ENCODE measurements at regions not wholly inside any gene's neighbourhood (a gene's known extent, or its start where the extent isn't known, plus 50 kb on each side); places are given as distances from the start of the nearest gene placed in this dataset.

GRCh38 chr7:153939654-153940053 is 112.5 kb upstream of the DPP6 start:
- no TSS peak for BruUV-seq (replicated peaks)
- no peak for DNase-seq (ENCODE audit: low spot score)

DNA sequence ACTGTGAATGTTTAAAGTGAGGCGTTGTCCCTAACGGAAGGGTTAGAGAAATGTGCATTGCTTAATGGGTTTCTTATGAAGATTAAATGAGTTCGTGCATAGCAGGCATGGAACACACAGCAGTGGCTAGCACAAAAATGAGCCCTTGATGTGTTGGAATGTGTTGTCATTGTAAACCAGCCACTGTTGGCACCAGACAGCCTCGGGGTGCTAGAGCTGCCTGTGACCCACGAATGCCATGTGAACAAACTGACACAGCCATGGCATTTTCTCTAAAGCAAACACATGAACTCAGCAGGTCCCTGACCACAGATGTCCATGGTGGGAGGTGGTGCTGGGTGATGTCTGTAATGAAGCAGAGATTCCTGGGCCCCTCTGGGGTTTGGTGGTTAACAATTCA is 111.1 kb upstream of the DPP6 start:
- intact Hi-C loops (cut with micrococcal nuclease; ENCODE audit: unreplicated experiment): no loop called here
- BruUV-seq (replicated peaks): no TSS peak
- Histone ChIP-seq H3K27ac (ENCODE audit: low read depth, low read length, poor library complexity, severe bottlenecking) (no peak overlapping the region), H3K4me3 (ENCODE audit: low read depth, low read length, poor library complexity, severe bottlenecking) (no peak overlapping the region), H3K9me3 (ENCODE audit: low read depth, low read length, poor library complexity, severe bottlenecking) (no peaks in the 10 kb centered on the region), H3K27me3 (replicated peaks; ENCODE audit: insufficient read depth, low read depth, low read length, poor library complexity) (peaks cover 5% of the 10 kb centered on the region), H3K36me3 (ENCODE audit: insufficient read depth, low read length, poor library complexity, severe bottlenecking) (no peaks in the 10 kb centered on the region), H3K4me1 (ENCODE audit: insufficient read depth, low read length, poor library complexity, severe bottlenecking) (no peaks in the 10 kb centered on the region)
- POLR2A ChIA-PET (ENCODE audit: low non-redundant PET): no interaction called here
- DNase-seq (ENCODE audit: low spot score): no peak
- CTCF ChIA-PET: no interaction called here
- TF ChIP-seq CTCF (conservative IDR thresholded peaks at IDR 0.05; ENCODE audit: low read depth, low read length): no peak
- TF ChIP-seq EZH2 (IDR thresholded peaks at IDR 0.05; ENCODE audit: borderline replicate concordance, low read depth, low read length, poor library complexity, severe bottlenecking): no peak

More at GRCh38 chr7:153939654-153940053, 112.5 kb upstream of the DPP6 start:
- TF ChIP-seq CTCF (conservative IDR thresholded peaks at IDR 0.05; ENCODE audit: low read depth, low read length) (no peak), EZH2 (IDR thresholded peaks at IDR 0.05; ENCODE audit: borderline replicate concordance, low read depth, low read length, poor library complexity, severe bottlenecking) (no peak)
- POLR2A ChIA-PET (ENCODE audit: low non-redundant PET): no interaction called here
- H3K27ac ChIP-seq (ENCODE audit: low read depth, low read length, poor library complexity, severe bottlenecking): no peak overlapping the region
- H3K27me3 ChIP-seq (replicated peaks; ENCODE audit: insufficient read depth, low read depth, low read length, poor library complexity): peaks cover 5% of the 10 kb centered on the region
- CTCF ChIA-PET: no interaction called here
- H3K4me1 ChIP-seq (ENCODE audit: insufficient read depth, low read length, poor library complexity, severe bottlenecking): no peaks in the 10 kb centered on the region
- H3K9me3 ChIP-seq (ENCODE audit: low read depth, low read length, poor library complexity, severe bottlenecking): peaks cover 3% of the 10 kb centered on the region
- H3K4me3 ChIP-seq (ENCODE audit: low read depth, low read length, poor library complexity, severe bottlenecking): no peak overlapping the region
- intact Hi-C loops (cut with micrococcal nuclease; ENCODE audit: unreplicated experiment): no loop called here
- H3K36me3 ChIP-seq (ENCODE audit: insufficient read depth, low read length, poor library complexity, severe bottlenecking): no peaks in the 10 kb centered on the region

GRCh38 chr7:153942036-153942435 is 110.2 kb upstream of the DPP6 start:
- Histone ChIP-seq H3K36me3 (ENCODE audit: insufficient read depth, low read length, poor library complexity, severe bottlenecking) (no peaks in the 10 kb centered on the region), H3K27me3 (replicated peaks; ENCODE audit: insufficient read depth, low read depth, low read length, poor library complexity) (peaks cover 5% of the 10 kb centered on the region), H3K27ac (ENCODE audit: low read depth, low read length, poor library complexity, severe bottlenecking) (no peak overlapping the region), H3K9me3 (ENCODE audit: low read depth, low read length, poor library complexity, severe bottlenecking) (no peaks in the 10 kb centered on the region), H3K4me1 (ENCODE audit: insufficient read depth, low read length, poor library complexity, severe bottlenecking) (no peaks in the 10 kb centered on the region), H3K4me3 (ENCODE audit: low read depth, low read length, poor library complexity, severe bottlenecking) (no peak overlapping the region)
- BruUV-seq (replicated peaks): no TSS peak
- no peak for DNase-seq (ENCODE audit: low spot score)
- intact Hi-C loops (cut with micrococcal nuclease; ENCODE audit: unreplicated experiment): no loop called here
- TF ChIP-seq EZH2 (IDR thresholded peaks at IDR 0.05; ENCODE audit: borderline replicate concordance, low read depth, low read length, poor library complexity, severe bottlenecking): no peak
- TF ChIP-seq CTCF (conservative IDR thresholded peaks at IDR 0.05; ENCODE audit: low read depth, low read length): no peak
- CTCF ChIA-PET: no interaction called here
- POLR2A ChIA-PET (ENCODE audit: low non-redundant PET): no interaction called here

Data from A673 (cell line).